G401.6 (cell line): ENCODE measurements at regions not wholly inside any gene's neighbourhood (a gene's known extent, or its start where the extent isn't known, plus 50 kb on each side); places are given as distances from the start of the nearest gene placed in this dataset.

Experiments
- FAIRE-seq: peaks from 2 replicates; lab custom pipeline; 2012; peaks lifted over from hg19 to GRCh38; lab: Jason Lieb, UNC

DNA sequence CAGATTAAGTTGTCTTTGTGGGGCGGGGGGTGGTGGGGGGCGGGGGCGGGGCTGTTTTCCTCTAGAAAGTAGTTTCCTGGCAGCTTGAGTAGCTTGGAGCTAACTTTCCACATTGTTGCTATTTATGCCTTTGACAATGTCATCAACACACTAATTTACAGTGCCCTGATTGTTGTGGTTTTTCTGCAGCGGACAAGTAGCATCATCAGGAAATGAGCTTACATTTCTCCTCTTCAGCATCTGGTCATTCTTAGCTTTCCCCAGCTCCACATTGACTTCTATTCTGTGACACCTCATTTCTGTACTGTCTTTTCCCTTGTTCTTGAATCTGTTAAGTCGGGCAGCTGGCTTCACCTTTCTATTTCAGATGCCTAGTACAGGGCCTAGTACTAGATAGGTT is 112.3 kb upstream of the RAD23B start:
- FAIRE-seq, result no peak

- peak; percentile 98 for FAIRE-seq
These were observed 110.7 kb upstream of the RAD23B start for GRCh38 chr9:107172160-107172978.

DNA sequence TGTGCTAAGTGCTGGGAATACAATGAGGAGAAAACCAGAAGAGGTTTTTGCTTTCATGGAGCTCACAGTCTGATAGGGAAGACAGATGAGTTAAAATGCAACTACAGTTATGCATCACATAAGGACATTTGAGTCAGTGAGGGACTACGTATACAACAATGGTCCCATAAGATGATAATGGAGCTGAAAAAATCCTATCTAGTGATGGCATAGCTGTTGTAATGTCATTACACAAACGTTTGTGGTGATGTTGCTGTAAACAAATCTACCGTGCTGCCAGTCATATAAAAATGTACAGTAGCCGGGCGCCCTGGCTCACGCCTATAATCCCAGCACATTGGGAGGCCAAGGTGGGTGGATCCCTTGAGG is 110.1 kb upstream of the RAD23B start:
- no peak for FAIRE-seq

- no peak for FAIRE-seq
These were observed 109.5 kb upstream of the RAD23B start for GRCh38 chr9:107173422-107174180.

DNA sequence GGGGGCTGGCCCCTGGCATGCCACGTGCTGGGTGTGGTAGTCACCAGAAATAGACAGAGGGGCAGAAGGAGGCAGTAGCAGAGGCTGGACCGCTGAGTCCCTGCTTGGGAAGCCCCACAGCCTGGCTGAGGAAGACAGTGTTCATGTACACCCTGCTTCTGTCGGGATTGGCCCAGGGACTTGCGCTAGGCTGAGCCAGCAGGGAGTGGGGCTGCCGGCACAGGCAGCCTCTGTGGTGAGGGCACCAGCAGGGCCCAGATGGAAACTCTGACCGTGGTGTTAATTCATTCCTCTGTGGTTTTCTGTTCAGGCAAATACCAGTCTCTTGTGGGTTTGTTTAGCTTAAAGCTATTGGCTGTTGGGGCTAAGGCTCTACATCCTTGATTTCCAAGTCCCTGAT is 108.6 kb upstream of the RAD23B start:
- FAIRE-seq, result no peak

GRCh38 chr9:107175041-107175440 is 108.0 kb upstream of the RAD23B start:
- no peak for FAIRE-seq

DNA sequence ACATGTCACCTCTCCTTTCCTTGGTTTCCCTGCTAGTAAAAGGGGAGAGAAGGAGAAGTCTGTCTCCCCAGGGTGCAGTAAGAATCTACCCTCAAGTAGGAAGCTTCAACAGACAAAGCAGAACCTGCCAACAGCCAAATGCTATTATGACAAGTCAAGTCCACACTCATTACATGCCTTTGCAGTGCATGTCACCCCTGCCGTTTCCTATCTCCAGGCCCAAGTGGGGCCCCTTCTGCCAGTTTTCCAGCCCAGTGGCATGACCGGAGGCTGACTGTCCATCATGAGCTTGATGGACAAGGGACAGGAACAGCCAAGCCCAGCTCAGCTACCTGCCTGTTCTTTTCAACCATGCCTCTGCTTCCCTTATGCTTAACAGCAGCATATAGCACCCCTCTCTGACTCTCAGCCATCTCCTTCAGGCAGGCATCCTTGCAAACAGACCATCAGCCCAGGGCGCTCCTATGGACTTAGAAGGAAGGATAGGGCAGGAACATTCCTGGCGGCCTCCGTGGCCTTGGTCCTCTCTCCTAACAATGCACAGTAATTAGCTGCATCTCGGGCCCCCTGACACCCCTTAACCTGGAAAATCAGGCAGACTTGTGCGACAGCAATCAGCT is 107.2 kb upstream of the RAD23B start:
- FAIRE-seq, result no peak

DNA sequence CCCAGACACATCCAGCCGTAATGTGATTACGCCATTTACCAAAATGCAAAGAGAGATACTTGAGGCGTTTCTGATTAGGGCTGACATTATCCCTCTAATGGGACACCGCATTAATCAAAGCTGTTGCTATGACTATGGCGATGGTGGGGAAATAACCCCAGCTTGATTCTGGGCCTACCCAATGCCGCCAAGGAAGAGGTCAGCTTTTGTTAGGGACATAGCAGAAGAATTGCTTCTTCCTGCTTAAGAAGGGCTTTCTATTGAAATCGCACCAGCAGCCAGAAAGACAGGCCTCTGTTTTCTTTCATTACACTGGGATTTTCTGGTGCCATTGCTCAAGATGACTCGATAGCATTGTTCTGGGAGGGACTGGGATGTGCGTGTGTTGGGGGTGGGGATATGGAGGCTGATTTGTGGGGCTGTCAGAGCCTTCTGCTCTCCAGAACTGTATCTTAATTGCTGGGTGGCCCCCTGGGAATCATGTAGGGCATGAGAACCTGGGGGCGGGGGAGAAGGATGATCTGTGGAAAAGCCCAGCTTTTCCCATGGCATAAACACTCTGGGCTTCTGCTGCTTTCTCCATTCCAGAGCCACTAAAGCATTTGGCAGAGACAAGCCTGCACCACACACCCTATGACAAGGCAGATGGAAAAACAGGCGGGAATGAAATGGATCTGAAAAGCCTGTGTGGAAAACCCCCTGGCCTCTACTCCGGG is 106.5 kb upstream of the RAD23B start:
- FAIRE-seq, result no peak

DNA sequence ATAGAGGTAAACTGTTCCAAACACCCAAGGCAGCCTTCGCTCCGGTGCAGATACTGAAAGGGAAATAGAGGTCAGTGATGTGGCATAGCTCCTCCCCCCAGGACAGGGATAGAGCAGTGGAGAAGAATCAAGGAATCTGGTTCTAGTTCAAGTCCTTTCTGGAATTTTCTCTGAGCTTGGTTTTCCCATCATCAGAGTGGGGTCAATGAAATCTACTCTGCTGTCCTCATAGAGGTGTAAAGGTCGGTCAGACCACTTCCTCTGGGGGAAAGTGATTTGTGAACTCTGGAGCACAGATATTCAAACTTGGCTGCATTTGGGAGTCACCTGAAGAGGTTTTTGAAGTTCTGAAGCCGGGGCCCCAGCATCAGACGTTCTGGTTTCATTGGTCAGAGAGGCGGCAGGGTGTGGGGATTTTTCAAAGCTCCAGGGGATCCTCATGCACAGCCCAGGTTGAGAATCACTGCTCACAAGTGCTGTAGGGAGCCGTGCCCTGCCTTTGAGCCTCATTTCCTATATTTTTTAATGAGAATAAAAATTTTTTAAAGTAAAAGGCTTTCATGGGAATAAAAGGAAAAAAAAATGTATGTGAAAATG is 105.7 kb upstream of the RAD23B start:
- no peak for FAIRE-seq

GRCh38 chr9:107177857-107178256 is 105.2 kb upstream of the RAD23B start:
- FAIRE-seq, result no peak

DNA sequence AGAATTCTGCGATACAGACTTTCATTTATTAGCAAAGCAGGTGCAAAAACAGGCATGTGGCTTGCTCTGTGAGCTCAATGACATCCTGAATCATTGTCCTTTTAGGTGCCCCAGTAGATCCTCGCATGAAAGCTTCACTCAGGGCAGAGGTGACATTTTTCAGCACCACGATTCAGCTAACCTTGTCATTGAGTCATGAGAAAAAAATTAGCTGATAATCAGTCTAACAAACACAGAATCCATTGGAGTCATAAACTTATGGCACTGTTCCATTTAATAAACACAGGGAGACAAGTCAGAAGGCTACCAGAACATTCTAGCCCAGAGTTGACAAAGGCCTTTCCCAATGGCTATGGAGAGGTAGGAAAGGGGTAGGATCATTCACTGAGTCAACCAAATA is 104.8 kb upstream of the RAD23B start:
- FAIRE-seq, result no peak

DNA sequence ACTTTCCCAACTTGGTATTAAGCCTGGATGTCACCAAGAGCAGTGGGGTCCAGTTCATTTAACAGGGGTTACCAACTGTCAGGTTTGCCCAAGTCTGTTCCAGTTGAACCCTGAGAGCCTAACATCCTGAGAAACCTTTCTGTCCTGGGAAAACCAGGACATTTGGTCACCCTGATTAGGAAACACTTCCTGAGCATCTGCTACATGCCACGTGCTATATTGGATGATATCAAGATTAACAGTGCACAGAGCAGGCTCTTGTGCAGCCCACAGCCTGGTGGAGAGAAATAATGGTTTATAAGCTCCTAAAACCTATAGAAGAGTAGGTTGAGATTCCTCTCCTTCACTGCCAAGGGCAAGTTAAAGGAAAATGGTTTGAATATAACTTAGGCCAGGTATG is 102.9 kb upstream of the RAD23B start:
- FAIRE-seq, result no peak

- FAIRE-seq, result no peak
These were observed 99.9 kb upstream of the RAD23B start for GRCh38 chr9:107183176-107183575.

- FAIRE-seq, result no peak
These were observed 94.7 kb upstream of the RAD23B start for GRCh38 chr9:107188376-107188775.

DNA sequence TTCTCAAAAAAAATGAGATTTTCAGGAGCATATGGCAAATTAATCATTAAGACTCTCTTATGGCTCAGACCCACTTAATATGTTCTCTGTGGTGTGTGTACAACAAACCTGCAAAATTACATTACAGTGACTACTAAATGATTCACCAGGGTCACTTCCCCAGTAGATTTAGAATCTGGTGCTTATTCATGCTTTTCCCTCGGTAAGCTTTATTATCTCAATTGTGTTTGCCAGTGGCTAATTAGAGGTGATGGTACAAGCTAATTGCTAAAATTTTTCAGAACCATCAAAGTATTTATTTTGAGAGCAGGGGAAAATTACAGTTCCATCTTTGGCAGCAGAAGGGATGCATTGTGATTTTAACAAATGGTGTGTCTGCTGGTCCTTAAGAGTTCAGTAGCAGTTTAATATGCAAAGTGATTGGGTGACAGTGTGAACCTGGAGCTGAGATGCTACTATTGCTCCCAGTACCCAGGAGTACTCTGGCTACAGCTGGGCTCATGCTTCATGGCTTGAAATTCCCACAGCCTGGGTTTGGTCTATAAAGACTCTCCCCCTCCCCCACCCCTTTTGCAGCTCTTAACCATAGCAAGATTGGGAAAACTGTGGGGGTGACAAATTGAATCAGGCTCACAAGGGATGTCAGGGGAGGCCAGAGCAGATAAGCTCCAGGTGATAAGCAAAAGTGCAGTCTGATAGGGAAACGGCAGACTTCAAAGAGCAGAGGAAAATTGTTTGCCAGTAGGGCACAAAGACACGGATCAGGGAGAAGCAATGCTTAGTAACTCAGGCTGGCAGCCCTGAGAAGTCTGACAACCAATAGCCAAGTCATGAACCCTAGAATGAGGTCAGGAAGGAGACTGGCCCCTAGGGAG is 92.8 kb upstream of the RAD23B start:
- FAIRE-seq, result no peak

DNA sequence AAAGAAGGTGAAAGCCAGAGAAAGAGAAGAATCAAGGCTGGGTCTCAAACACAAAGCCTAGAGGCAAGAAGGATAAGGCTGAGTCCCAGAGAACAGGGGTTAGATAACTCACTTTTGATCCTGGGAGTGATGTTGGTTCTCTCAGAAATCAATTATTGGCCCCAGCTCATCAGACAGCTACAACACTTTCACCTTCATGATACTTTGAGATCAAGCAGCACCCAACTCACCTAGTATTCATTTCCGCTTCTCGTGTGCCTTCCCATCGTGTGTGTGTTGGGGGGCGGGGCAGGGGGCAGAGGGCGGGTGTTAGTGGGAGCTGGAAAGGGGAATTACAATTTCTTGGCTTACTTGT is 92.2 kb upstream of the RAD23B start:
- no peak for FAIRE-seq

GRCh38 chr9:107193251-107193650 is 89.8 kb upstream of the RAD23B start:
- FAIRE-seq, result no peak

DNA sequence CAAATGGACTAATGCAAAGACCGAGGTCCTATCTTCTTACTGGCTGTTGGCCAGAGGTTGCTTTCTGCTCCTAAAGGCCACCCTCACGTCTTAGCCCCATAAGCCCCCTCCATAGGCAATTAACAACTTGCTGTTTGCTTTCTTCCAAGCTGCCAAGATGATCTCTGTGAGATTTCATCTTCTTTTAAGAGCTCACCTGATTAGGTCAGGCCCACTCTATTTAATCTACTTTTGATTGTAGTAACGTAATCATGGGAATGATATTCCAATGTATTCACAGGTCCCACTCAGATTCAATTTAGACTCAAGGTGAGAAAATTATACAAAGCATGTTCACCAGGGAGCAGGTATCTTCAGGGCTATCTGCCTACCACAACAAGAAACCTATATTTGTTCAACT is 84.4 kb upstream of the RAD23B start:
- FAIRE-seq, result no peak

DNA sequence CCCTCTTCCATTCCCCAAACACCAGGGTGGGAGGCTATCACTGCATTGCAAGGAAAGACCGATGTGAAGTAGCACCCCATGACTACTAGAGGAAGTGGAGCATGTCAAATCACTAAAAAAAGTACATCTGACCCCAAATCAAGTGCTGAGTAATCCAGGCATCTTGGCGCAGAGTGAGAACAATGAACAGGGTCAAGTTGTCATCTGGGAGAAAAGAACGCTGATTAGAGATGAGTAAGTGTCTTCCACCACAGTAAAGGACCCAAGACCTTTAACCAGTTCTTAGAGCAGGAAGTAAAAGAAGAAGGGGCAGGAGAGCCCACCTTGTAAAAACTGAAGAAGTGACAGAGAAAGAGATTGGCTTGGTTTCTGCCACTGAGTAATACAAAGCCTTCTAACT is 75.0 kb upstream of the RAD23B start:
- no peak for FAIRE-seq

- FAIRE-seq, result no peak
These were observed 72.3 kb upstream of the RAD23B start for GRCh38 chr9:107210775-107211174.

- FAIRE-seq, result no peak
These were observed 71.7 kb upstream of the RAD23B start for GRCh38 chr9:107211284-107211923.
